Right renal pelvis (tissue), 4 donors: ENCODE measurements at regions not wholly inside any gene's neighbourhood (a gene's known extent, or its start where the extent isn't known, plus 50 kb on each side); places are given as distances from the start of the nearest gene placed in this dataset.
A peak's percentile ranks its signal among the peaks of the same experiment; 100 is the strongest.

ENCODE experiments used
- DNase-seq, 4 donors: peaks; one replicate each; pipeline ENCODE4 v3.0.0-alpha.2; 2013; ENCODE audit warnings: low read depth in 4 of 4, low spot score in 3 of 4, missing footprints in 1 of 4

DNA sequence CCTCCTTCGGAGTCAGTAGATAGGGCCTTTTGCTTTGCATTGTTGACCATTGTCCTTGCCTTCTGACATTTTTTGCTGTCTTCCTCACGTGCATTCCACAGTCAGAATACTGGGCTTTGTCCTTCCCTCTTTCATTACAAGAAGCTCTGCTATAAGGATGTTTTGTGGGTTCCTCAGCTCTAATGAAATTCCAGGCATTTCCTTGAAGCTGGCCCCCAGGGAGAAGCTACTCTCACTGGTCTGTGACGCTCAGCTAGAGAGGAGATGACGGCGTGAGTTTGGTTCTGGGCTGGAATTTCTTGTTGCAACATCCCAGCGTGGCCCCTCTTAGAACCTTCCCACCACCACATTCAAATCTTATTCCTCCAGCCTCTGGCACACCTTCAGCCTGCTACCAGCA is 210.2 kb downstream of the TJP1 start:
- no peak for DNase-seq

DNA sequence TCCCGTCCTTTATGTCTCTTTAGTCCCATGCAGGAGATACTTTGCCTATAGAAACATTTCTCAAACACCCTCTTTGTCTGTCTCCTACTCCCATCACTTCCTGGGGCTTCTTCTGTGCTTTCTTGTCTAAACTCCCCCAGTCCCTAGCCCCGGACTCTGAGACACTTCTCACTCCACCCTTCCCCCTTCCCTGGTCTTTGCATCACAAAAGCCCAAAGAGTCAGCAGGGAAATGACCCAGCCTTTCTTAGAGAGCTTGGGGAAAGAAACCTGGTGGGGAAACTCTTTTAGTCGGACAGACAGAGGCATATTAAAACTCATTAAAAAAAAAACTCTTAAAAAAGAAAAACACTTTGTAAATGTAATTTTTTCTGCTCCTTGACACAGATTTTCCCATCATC is 211.2 kb downstream of the TJP1 start:
- no peak for DNase-seq

DNA sequence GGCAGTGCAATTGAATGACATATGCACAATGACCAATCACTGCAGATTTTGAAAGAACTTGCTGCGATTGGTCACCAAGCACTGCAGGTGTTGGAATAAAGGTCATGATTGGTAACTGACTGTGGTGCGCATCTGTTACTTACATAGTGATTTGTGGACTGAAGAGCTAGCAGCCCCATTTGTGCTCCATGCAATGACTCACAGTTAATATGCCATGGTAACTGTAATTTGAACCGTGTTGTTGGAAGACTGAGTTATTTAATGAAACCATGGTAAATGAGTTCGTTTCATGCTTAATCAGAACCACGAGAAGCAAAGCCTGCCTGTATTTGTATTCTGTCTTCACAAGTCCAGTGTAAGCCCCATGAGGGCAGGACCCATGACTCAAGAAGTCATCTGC is 220.5 kb downstream of the TJP1 start:
- no peak for DNase-seq

DNA sequence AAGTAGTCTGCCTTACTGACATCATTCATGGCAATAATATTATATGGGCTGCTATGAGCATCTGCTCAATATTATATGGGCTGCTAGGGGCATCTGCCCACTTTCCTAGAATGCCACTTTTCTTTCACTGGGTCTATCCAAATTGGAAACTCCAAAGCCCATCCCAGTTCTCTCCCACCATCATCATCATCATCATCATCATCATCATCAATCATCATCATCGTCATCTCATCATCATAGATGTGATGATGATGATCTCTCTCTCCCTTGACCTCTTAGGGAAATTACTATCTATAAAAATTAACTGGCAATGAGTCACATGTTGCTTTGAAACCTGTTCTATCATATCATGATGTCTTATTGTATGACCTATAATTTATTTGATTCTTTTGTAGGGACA is 222.0 kb downstream of the TJP1 start:
- DNase-seq = no peak

DNA sequence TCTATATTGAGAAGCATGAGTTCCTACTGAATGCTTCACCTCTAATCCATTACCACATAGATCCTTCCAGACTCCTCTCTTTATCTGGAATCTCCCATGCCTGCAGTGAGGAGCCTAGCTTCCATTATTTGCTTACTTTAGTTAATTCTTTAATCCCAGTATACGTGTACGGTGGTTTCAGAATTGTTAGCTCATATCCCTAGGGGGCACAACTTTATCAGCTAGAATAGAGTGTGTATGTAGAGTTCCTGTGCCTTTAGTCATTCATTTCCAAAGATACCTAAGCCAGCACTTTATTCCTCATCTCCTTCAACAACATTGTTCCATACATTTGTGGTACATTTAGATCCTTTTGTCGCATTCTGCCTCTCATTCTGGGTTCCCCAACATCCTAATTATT is 226.0 kb downstream of the TJP1 start:
- no peak for DNase-seq

DNA sequence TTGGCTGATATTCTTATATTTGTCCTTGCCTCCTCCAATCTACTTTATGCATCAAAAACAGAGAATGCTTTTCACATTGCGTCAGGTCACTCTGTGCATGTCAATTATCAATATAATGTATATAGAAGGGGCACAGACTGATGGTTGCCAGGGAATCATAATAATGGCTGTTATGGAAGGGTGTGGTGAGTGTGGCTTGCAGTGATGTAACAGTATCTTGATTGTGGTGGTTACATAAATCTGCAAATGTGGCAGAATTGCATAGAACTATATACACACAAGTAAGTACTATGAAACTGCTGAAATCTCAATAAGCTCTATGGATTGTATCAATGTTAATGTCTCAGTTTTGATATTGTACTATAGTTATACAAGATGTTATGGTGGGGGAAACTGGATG is 228.6 kb downstream of the TJP1 start:
- DNase-seq = no peak

DNA sequence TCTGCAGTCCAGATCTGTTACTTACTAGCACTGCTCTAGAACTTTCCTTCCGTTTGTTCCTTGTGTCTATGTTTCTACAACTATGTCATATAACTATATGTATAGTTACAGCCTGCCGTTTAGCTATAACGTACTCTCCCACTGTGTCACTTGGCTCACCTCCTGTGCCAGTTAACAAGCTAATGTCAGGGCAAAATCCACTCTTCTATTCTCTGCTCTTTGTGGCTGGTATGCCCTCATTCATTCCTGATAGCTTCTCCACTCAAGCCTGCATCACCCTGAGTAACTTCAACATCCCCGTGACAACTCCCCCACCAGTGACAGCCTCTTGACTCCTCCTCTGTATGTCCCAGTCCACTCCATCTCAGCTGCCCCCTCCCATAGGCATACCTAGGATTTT is 229.2 kb downstream of the TJP1 start:
- no peak for DNase-seq

DNA sequence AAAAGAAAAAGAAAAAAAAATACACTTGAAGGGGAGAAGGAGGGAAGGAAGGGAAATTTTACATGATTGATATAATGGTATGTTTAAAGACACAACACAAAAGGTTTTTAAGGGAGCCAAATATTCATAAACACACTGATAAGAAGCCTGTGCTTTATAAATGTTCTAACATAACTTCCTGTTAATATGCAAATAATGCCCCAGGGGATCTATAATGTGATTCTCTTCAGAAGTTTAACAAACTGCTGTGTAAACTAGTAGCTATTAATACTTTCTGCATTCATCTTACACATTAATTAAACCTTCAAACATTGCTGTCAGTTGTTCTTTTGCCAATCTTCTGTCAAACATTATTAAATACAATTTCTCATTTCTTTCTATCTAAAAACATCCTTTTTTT is 231.6 kb downstream of the TJP1 start:
- DNase-seq = no peak

DNA sequence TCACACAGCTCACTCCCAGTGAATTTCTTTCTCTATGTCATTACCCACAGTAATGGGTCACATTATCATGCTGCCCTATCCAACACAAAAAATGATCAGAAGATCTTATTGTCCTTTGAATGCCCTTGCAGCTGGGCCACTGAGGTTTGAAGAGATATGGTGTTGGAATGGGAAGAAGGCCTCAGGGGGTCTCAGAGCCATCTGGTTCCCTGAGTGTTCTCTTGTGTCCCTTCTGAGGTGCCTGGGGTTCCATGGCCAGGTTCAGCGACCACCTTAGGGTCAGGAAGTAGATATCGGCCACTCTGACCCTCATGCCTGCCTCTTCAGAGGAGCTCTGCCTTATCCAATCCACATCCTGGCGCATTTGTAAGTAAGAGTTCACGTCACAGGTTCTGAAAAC is 232.3 kb downstream of the TJP1 start:
- no peak for DNase-seq

DNA sequence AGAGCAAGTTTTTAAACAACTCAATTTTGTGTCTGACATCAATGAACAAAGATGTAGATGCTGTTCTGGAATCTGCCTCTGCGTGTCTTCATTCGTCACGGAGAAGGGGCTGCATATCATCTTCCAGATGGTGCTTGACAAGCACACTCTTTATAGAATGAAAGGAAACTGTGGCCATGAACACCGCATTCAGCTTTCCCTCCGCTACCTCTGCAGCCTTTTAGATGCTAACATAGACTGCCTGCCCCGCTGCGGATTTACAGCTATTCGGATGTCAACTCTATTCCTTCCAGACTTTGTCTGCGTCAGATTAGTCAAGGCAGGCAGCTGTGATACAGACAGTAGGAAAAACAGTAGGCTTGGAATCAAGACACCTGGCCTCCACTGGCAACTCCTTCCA is 232.9 kb downstream of the TJP1 start:
- no peak for DNase-seq

DNA sequence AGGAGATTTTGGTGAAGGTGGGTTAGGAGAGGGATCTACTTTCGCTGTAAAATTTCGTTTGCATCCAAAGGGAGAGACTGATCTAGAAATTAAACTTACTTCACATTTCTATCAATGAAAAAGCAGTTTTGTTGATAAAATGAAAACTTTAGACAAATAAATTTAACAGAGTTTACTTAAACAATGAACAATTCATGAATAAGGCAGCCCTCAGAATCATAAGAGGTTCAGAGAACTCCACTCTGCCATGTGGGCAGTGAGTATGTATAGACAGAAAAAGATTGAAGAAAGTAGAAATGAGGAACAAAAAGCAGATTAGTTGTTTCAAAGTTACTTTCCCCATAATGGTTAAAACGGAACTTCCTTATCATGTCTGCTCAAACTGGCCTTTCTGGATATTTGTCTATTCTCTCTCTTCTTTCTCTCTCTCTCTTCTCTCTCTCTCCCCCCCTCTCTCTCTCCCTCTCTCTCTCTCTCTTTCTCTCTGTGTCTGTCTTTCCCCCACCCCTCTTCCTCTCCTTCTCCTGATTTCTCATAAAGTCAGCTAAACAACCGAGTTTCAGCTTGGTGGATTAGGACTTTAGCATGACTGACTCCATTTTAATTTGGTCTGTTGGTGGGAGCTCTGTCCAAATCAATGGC is 248.9 kb downstream of the TJP1 start:
- no peak for DNase-seq

DNA sequence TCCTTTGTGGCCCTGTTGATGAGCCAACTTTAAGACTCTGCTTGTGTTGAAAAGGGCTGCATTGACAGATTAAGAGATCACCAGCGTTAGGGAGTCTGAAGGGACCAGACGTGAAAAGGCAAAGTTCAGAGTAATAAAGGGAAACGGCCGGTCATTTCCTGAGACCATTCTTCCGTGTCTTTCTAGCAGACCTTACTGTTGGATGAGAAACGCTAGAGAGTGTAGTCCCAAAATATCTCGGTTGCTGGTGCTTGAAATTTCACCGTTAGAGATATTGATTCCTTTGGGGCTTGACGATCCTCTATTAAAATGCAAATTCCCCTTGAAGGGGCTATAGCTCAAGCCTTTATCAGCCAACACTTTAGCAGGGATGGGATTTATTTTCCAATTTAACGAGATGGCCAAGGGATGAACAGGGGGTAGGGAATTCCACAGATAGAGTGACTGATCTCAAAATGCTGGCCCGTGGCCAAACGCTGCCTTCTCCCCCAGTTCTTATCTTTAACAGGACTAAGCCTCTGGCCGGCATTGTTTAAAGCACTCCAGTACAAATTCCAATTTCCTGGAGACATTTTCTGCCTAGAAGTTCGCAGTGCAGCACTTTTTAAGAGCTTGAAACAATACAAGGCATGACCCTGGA is 250.4 kb downstream of the TJP1 start:
- no peak for DNase-seq

DNA sequence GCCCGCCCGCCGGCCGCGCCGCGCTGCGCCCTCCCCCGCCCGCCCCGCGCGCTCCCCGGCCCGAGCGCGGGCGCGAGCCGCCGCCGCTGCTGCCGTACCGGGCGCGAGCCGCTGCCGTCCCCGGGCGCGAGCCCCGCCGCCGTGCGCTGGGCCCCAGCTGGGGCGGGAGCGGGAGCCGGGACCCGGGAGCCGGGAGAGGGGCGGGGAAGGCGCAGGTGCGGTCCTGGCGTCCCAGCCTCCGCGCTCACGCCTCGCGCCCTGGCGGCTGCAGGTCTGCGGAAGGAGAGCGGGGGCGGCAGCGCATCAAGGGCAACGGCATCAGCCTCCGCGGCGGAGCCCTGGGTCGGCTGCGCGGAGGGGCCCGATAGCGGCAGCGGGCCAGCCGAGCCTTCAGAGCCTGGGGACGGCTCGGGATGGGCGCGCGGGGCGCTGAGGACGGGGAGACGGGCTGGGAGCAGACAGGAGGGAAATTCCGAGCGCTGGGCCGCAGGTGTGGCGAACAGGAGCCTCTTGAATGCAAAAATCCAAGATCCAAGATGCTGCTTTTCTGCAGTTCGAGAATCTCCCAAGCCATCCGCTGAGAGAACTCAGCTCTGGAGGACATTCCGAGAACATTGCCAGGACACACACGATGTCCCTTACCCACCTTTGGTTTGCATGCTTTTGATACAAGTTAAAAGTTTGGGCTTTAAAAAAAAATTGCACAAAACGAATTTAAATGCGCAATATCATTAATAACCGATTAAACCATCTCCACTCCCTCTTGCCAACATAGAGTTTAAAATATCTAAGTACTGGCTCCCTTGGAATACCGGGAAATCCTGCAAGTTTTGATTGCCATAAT is 251.1 kb downstream of the TJP1 start:
- peak in 1 of 4 donors; percentile 39 for DNase-seq

DNA sequence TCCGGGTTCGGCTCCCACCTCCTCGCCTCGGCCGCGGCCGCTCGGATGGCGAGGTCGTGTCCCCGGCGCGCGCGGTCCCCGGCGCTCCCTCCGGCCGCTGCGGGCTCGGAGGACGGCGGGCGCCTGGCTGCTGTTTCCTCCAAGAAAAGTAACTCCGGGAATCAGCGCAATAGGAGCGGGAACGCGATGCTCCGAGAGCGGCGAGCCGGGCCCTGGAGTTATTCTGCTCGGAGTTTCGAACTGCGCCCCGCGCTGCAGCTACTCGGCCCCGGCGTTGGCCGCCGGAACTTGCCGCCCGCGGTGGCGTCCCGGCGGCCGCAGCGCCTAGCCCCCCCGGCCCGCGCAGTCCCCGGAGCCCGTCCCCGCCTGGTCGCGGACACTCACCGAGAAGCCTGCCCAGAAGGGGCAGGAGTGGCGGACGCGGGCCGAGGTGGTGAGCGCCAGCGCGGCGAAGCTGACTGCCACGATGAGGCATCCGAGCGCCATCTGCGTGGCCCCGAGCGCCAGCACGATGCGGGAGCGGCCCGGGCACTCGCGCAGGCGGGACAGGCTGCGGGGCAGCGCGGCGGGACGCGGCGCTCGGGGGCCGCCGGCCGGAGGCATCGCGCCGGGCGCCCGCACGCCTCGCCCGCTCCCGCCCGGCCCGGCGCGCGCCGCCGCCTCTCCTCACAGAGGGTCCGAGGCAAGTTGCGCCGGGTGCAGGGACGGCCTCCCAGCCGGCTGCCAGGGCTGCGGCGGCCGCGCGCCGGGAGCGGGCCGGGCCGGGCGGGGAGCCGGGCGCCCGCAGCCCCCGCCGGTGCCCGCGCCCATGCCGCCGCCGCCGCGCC is 251.9 kb downstream of the TJP1 start:
- no peak for DNase-seq

DNA sequence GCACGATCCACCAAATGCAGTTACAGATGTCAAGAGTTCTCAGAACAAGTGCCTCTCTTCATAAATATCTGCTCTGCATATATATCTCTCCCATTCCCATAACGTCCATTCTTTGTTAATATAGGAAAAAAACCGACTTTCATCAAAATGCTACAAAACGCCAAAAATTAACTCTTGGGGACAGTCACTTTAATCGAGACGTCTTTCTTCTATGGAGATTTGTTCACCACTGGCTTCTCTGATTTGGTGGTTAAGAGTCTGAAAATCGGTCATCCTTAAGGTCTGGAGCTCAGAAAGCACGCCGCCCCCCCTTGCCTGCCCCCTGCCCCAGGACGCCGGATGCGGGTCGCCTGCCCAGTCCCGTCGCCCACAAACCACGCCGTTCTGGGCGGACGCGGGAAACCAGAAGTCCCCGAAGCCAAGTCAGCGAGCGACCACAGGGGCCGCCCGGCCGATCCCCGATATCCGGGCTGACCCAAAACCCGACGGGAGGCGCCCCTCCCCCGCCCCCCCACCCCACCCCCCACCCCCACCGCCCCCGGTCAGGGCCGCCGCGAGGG is 252.7 kb downstream of the TJP1 start:
- DNase-seq = no peak

DNA sequence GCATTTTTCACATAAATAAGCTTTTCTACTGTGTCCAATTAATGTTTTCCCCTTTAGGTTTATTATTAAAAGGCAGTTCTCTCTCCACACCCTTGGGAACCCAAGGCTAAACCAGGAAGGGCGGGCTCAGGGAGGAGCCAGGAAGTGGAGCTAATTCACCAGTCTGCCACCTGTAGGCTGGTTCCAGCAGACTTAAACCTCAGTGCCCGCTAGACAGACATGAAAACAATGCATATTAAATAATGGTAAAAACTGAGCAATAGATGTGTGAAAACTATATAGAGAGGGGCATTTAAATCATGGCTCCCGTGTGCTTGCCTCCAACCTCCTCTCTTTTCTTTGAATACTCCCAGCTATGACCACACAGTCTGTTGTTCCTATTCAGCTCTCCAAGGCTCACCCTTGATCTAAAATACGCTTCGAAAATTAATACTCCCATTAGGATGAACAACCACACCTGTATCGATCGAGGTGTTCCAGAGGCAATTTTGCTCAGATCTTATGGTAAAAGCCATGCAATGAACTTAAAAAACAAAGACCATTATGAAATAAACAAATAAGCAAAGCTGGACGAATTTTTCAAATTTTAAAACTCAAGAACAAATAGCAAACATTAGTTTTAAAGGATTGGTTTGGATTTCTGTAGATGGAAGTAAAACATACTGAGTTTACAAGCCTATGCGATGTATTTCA is 253.3 kb downstream of the TJP1 start:
- no peak for DNase-seq

DNA sequence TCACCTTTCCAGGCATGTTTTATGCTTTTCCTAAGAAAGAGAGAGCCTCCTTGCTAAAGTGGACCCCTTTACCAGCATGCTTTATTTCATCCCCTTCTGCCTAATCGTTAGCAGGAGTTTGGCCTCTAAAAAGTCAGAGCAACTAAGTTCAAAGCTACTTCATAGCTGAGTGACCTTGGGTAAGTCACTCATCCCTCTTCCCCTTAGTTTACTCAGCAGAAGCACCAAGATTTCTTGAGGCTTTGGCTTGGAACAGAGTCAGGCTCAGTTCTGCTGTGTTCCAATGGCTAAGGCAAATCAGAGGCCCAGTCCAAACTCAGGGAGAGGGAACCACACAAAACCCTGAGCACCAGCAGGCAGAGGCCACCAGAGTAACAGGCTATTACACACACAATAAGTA is 254.9 kb downstream of the TJP1 start:
- DNase-seq = no peak

DNA sequence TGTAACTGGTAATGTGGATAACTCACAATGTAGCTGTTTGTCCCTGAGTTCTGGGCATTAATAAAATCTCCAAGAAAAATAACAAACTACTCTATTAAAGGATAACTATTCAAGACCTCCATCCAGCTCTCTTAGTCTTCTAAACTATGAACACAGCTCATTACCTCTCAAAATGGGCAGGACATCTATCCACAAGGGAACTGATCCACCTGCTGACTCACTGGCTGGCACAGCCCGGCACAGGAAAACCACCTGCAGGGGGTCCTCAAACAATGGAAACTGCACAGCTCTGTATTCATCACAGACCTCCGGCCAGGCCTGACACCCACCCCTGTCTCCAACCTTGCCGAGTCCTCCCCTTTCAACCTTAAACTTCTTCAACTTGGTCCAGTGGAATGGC is 255.4 kb downstream of the TJP1 start:
- no peak for DNase-seq

DNA sequence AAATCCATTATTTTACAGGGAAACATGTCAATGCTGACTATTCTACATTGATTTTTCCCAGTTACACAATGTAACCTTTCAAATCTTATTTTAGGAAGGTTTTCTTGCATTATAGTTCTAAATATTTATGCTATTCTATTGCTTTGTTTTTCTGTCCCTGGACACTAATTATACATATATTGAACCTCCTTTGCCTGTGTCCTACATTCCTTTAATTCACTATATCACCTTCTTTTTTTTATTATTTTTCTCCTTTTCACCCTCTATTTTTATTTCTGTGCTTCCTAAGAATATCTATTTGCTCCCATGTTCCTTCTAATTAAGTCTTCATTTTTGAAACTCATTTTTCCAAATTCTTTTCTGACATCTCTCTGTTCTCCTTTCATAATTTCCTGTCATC is 259.2 kb downstream of the TJP1 start:
- no peak for DNase-seq

DNA sequence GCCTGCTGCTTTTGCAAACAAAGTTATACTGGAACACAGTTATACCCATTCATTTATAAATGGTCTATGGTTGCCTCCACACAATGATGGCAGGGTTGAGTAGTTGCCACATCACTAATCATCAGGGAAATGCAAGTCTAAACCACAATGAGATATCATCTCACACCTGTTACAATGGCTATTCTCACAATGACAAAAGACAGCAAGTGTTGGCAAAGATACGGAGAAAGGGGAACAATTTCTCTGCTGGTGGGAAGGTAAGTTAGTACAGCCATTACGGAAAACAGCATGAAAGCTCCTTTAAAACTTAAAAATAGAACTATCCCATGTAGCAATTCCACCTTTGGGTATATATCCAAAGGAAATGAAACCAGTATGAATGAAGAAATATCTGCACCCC is 261.4 kb downstream of the TJP1 start:
- no peak for DNase-seq
